ENCODE measurements at regions not wholly inside any gene's neighbourhood (a gene's known extent, or its start where the extent isn't known, plus 50 kb on each side); places are given as distances from the start of the nearest gene placed in this dataset.

DNA sequence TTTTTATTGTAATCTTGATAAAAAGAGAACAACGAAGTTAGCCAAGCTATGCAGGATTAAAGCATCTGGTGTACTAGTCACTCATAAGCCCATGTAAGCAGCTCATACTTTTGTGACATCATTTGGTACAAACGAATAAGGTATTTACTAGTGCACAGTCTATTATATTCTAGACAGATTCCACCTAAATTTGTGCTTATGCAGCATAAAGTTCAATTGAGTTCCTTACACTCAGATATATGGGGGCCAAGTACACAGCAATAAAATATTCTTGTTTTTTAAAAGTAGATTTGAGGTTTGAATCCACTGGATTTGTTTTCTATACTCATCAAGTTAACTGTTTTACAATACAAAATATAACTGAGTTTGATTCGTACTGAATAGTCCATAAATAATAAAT, 1621.2 kb downstream of the MAT2B start:
- H3K36me3 Mint-ChIP-seq, result no peaks in the 10 kb centered on the region
- CTCF ChIA-PET, result no interaction called here
- TF ChIP-seq IRF1 (CRISPR knock-in tag; IDR thresholded peaks at IDR 0.05), result no peak
- no peak for TF ChIP-seq MYBL2 (CRISPR knock-in tag; IDR thresholded peaks at IDR 0.05)
- TF ChIP-seq FOXK1 (CRISPR knock-in tag; IDR thresholded peaks at IDR 0.05), result no peak
- no peak for TF ChIP-seq ZNF281 (CRISPR knock-in tag; IDR thresholded peaks at IDR 0.05)
- TF ChIP-seq ZNF671 (CRISPR knock-in tag; IDR thresholded peaks at IDR 0.05), result no peak
- TF ChIP-seq JAZF1 (CRISPR knock-in tag; IDR thresholded peaks at IDR 0.05), result no peak
- TF ChIP-seq FOXJ3 (CRISPR knock-in tag; IDR thresholded peaks at IDR 0.05; ENCODE audit: borderline replicate concordance), result no peak
- no peak for TF ChIP-seq SOX15 (CRISPR knock-in tag; IDR thresholded peaks at IDR 0.05)
- TF ChIP-seq, protein P1, sequence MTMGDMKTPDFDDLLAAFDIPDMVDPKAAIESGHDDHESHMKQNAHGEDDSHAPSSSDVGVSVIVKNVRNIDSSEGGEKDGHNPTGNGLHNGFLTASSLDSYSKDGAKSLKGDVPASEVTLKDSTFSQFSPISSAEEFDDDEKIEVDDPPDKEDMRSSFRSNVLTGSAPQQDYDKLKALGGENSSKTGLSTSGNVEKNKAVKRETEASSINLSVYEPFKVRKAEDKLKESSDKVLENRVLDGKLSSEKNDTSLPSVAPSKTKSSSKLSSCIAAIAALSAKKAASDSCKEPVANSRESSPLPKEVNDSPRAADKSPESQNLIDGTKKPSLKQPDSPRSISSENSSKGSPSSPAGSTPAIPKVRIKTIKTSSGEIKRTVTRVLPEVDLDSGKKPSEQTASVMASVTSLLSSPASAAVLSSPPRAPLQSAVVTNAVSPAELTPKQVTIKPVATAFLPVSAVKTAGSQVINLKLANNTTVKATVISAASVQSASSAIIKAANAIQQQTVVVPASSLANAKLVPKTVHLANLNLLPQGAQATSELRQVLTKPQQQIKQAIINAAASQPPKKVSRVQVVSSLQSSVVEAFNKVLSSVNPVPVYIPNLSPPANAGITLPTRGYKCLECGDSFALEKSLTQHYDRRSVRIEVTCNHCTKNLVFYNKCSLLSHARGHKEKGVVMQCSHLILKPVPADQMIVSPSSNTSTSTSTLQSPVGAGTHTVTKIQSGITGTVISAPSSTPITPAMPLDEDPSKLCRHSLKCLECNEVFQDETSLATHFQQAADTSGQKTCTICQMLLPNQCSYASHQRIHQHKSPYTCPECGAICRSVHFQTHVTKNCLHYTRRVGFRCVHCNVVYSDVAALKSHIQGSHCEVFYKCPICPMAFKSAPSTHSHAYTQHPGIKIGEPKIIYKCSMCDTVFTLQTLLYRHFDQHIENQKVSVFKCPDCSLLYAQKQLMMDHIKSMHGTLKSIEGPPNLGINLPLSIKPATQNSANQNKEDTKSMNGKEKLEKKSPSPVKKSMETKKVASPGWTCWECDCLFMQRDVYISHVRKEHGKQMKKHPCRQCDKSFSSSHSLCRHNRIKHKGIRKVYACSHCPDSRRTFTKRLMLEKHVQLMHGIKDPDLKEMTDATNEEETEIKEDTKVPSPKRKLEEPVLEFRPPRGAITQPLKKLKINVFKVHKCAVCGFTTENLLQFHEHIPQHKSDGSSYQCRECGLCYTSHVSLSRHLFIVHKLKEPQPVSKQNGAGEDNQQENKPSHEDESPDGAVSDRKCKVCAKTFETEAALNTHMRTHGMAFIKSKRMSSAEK (CRISPR knock-in tag; IDR thresholded peaks at IDR 0.05; ENCODE audit: borderline replicate concordance), result no peak
- TF ChIP-seq, protein P2, sequence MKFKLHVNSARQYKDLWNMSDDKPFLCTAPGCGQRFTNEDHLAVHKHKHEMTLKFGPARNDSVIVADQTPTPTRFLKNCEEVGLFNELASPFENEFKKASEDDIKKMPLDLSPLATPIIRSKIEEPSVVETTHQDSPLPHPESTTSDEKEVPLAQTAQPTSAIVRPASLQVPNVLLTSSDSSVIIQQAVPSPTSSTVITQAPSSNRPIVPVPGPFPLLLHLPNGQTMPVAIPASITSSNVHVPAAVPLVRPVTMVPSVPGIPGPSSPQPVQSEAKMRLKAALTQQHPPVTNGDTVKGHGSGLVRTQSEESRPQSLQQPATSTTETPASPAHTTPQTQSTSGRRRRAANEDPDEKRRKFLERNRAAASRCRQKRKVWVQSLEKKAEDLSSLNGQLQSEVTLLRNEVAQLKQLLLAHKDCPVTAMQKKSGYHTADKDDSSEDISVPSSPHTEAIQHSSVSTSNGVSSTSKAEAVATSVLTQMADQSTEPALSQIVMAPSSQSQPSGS (CRISPR knock-in tag; IDR thresholded peaks at IDR 0.05; ENCODE audit: borderline replicate concordance, low read depth), result no peak
- no peak for TF ChIP-seq ZNF138 (CRISPR knock-in tag; conservative IDR thresholded peaks at IDR 0.05)
- no peak for TF ChIP-seq STAT6 (CRISPR knock-in tag; conservative IDR thresholded peaks at IDR 0.05; ENCODE audit: low read depth)
- no peak for TF ChIP-seq ZMAT4 (CRISPR knock-in tag; IDR thresholded peaks at IDR 0.05)
- no peak for TF ChIP-seq MXD4 (CRISPR knock-in tag; IDR thresholded peaks at IDR 0.05; ENCODE audit: borderline replicate concordance)
- TF ChIP-seq E2F4 (CRISPR knock-in tag; IDR thresholded peaks at IDR 0.05; ENCODE audit: borderline replicate concordance, low read depth), result no peak
- no peak for TF ChIP-seq ATF3 (CRISPR knock-in tag; conservative IDR thresholded peaks at IDR 0.05)
- no peak for TF ChIP-seq RORB (CRISPR knock-in tag; IDR thresholded peaks at IDR 0.05)
- TF ChIP-seq ETV6 (CRISPR knock-in tag; IDR thresholded peaks at IDR 0.05), result no peak
- TF ChIP-seq, protein P3, sequence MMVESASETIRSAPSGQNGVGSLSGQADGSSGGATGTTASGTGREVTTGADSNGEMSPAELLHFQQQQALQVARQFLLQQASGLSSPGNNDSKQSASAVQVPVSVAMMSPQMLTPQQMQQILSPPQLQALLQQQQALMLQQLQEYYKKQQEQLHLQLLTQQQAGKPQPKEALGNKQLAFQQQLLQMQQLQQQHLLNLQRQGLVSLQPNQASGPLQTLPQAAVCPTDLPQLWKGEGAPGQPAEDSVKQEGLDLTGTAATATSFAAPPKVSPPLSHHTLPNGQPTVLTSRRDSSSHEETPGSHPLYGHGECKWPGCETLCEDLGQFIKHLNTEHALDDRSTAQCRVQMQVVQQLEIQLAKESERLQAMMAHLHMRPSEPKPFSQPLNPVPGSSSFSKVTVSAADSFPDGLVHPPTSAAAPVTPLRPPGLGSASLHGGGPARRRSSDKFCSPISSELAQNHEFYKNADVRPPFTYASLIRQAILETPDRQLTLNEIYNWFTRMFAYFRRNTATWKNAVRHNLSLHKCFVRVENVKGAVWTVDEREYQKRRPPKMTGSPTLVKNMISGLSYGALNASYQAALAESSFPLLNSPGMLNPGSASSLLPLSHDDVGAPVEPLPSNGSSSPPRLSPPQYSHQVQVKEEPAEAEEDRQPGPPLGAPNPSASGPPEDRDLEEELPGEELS (CRISPR knock-in tag; IDR thresholded peaks at IDR 0.05), result no peak

More for the DNA sequence above, 1621.2 kb downstream of the MAT2B start:
- ATAC-seq (no peak), DNase-seq (ENCODE audit: low spot score) (no peak)
- Mint-ChIP-seq H3K27me3 (ENCODE audit: low read depth) (no peaks in the 10 kb centered on the region), H3K9me3 (0 out of 2 replicates have a peak, but pooled peaks cover 4% of the 10 kb centered on the region), H3K4me3 (no peak overlapping the region), H3K4me1 (peaks cover 27% of the 10 kb centered on the region), H3K27ac (no peak overlapping the region)
- POLR2A ChIA-PET, result interaction anchor here (0.5 kb wide), 1 partner anchor 257 kb away, joined by 3 read pairs; no protein-coding TSS in a partner anchor
